Panc1 (cell line): ENCODE measurements at regions not wholly inside any gene's neighbourhood (a gene's known extent, or its start where the extent isn't known, plus 50 kb on each side); places are given as distances from the start of the nearest gene placed in this dataset.

ENCODE experiments used
- POLR2AphosphoS5 ChIP-seq: IDR thresholded peaks from 2 replicates; pipeline ENCODE4 v1.6.1; 2012; ENCODE audit warnings: mild to moderate bottlenecking, low read depth, low read length, moderate library complexity
- TF ChIP-seq, protein P1 (sequence below): fragments of 450-650 bp; IDR thresholded peaks from 2 replicates; pipeline ENCODE4 v1.5.1; 2017; ENCODE audit warnings: mild to moderate bottlenecking

DNA sequence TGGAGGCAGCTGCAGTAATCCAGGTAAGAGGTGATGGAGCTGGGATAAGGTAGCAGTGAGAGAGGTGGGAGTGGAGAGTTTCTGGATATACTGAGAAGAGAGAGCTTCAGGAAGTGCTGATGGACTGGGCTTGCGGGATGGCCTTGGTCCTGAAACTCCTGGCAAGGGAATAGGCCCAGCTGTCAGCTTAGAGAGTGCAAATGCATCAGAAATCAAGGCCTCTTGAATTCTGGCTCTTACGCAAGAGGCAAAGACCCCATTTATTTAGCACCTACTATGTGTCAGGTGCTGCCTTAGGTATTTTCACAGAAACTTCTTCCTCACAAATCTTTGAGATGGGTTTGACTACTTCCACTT, 227.2 kb upstream of the MAP3K1 start:
- TF ChIP-seq, protein P1, sequence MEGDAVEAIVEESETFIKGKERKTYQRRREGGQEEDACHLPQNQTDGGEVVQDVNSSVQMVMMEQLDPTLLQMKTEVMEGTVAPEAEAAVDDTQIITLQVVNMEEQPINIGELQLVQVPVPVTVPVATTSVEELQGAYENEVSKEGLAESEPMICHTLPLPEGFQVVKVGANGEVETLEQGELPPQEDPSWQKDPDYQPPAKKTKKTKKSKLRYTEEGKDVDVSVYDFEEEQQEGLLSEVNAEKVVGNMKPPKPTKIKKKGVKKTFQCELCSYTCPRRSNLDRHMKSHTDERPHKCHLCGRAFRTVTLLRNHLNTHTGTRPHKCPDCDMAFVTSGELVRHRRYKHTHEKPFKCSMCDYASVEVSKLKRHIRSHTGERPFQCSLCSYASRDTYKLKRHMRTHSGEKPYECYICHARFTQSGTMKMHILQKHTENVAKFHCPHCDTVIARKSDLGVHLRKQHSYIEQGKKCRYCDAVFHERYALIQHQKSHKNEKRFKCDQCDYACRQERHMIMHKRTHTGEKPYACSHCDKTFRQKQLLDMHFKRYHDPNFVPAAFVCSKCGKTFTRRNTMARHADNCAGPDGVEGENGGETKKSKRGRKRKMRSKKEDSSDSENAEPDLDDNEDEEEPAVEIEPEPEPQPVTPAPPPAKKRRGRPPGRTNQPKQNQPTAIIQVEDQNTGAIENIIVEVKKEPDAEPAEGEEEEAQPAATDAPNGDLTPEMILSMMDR: no peak
- TF ChIP-seq POLR2AphosphoS5: no peak
